RKO (cell line): ENCODE measurements at regions not wholly inside any gene's neighbourhood (a gene's known extent, or its start where the extent isn't known, plus 50 kb on each side); places are given as distances from the start of the nearest gene placed in this dataset.

Source experiments
- DNase-seq: peaks from one replicate; pipeline ENCODE4 v3.0.0-alpha.2; 2016; ENCODE audit warnings: low spot score

DNA sequence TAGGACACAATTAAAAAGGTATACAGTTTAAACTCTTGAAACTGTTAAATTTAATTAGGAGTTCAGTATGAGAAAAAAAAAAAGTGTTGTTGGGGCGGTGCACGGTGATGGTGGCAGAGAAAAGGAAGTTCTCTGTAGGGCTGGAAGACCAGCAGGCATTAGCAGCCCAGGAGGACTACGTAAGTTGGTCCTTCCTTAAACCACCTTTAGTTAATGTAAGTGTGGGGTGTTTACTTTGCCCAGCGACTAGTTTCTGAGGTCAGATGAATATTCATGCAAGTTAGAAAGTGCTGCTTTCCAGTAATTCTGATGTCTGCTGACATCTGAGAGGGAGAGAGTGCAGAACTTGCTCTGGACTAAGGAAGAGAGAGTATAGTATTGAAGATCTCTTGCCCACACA lies 54.9 kb downstream of the NKX2-1 start:
- DNase-seq, result no peak

DNA sequence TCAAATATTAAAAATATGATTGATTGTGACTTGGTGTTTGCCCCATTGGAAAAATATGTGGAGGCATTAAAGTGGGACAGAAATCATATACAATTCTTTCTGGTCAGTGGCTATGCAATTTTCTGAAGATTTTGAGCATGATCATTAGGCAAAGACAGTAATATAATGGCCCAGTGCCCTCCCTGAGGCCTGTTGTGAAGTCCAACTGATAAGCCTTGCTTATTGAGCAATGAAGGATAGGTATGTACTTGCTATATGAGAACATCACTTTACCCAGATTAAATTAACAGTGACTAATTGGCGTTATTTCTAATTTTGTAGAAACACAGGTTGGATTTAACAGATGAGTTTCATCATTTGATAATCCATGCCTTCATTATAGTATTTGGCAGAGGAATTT lies 57.1 kb downstream of the NKX2-1 start:
- DNase-seq, result no peak

DNA sequence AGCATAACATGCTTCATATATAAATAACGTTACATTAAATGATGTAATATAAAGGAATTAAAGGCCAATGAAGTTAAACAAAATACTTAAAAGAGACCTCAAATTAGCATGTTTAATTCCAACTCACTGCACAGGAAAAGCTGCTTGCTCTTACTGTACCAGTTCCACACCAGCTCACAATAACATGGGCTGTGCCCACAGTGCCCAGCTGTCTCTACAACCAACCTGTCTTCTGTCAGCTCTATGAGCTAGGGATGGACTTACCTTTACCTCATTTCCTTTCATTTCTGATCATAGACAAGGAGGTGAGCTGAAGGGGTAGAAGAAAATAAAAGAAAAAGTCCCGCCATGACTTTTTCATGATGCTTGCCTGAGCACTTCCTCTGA lies 64.8 kb downstream of the NKX2-1 start:
- DNase-seq, result no peak

DNA sequence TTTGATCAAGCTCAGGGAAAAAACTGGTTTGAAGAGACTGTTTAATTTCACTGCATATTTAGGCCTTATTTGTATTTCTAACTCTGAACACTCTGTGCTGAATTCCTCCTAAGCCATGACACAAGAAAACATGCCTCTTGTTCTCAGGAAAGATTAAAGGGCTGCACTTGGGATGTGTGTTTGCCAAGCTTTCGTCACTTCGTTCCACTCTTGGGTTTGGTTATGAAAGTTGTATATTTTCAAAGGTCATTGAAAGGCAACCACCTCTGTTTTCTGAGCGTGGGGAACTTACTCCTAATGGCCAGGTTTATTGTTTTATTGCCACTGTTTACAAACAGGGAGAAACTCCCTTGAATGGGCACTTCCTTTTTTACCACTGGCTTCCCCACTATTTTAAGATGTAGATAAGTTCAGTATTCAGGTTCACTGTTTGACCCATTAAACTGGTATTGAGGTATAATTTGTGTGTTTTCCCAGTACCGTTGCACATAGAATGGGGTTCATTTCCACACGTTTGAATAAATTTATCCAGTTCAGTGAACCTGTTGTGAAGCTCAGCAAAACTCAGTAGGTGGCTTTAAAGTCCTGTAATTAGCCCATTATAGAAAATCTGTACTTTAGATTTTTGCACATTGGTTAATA lies 65.3 kb downstream of the NKX2-1 start:
- no peak for DNase-seq

DNA sequence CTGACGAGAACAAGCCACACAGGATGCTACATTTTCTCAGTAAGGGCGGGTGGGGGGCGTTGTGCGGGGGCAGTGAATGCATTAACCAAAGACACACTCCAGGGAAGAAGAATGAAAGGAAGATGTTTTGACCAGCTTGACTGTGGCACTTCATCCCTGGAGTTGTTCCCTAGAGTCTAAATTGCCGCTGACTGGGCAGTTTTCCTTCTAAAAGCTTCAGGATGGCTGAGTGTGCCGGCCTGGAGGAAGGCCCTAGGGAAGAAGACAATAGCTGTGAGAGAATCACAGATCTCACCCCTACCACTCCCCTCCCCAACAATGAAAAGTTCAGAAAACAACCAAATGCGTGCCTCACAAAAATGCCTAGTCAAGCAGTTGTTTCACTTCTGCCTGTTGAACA lies 67.2 kb downstream of the NKX2-1 start:
- no peak for DNase-seq

DNA sequence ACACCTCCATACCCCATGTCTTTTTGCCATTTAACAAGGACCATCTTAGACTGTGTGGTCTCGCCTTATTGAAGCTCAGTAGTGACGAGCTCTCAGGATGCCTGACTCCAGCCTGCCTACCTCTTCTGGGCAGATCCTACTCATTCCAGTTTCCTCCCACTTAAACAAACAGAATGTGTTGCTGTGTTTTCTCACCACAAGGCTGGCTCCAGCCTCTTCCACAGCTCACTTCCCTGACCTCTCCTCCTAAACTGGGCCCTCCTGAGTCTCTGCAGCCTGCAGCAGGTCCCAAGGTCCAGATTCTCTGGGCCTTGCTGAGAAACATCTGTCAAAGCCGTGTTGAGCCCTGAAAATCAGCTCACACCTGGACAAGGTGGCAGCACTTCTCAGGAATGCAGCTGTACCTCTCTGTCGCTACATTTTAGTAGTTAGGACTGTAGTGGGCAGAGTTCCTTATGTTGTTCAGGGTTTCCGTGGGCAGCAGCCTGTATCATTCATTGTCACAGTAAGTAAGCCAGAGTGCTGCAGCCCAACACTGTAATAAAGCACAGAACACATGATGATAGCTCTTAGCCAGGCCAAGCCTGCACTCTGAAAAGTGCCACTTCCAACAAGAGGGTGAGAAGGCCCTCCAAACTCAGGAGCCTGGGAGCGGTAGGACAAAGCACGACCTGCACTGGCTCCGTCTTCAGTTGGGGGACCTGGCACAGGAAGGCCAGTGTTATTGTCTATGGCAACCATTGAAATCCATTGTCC lies 68.5 kb downstream of the NKX2-1 start:
- no peak for DNase-seq

DNA sequence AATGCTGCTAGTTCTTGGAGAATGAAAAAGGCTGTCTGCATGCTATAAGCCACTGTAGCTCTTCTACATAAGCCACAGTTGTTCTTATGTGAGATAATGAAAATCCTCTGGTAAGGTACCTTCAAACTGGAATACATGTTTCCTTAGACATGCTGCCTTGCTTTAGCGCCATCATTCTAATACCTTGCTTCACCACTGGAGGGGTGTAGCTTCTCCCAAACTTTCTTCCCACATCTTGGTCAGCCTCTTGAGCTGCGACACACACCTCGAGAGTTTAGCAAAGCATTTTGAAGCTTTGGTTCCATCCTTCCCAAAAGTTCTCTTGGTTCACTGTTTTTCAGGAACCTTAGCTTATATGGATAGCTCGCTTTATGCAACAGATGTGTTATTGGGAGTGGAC lies 69.5 kb downstream of the NKX2-1 start:
- no peak for DNase-seq

DNA sequence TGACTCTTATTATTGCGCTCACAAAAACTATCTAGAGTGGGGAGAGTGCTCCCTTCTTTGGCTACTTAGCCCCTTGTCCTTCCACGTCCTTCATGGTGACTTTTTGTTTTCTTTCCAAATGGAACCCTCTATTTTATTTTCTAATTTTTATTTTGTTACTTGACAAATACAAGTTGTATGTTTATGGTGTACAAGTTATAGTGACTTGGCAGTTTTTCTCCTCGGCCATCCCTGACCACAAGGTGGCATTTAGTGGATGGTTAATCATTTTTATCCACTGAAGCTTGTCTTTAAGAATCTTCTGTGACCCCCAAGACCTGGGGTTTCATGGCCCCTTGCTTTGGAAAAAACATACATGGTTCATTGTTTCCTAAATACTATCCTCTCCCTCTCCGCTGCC lies 70.1 kb downstream of the NKX2-1 start:
- no peak for DNase-seq

DNA sequence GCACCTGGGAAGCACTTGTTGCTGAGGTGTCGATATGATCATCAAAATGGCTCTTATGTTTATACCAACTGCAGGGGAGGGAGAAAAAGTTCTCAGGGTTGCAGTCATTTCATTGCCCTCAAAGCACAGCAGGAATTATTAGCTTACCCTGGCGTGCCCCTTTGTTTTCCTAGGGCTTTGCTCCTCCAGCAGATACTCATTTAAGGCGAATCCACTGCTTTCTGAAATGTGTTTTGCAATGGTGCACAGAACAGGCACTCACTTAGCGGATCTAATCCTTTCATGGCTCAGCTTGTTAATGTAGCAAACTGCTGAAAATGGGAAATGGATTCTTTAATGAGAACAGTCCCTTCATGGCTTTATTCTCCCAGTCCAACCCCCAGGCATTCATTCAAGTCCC lies 76.7 kb downstream of the NKX2-1 start:
- DNase-seq, result no peak

DNA sequence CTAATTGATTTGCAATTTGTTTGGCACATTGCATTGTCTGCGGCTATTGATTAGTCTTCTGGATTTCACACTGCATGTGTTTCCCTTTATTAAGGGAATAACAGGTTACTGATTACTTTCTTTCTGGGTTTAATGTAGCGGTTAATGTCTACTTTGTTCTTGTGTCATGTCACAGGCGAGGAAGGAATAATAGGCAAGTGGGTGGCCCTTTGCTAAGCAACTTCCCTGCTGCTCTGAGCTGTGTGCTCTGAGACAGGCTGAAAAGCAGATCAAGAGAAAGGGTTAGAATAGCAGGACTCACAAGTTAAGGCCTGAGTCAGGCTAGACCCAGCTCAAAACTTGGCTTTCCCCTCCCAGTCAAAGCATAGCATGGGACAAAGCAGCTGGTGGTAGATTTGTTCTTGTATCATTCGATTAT lies 77.2 kb downstream of the NKX2-1 start:
- no peak for DNase-seq

DNA sequence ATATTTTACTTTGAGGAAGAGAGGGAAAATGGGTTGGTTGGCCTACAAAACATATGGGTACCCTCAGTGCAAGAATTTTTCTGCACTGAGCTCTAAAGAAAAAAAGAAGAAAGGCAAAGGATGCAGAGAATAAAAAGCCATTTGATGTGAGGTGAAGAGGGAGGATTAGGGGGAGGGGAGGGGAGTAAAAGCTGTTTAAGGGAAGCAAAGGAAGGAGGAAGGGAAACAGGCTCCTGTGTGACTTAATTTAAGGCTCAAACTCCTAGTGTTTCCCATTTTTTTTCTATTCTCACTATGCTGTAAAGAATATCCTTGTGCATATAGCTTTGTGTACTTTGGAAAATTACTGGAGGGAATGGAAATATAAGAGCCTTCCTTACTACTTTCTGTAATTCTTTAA lies 78.7 kb downstream of the NKX2-1 start:
- DNase-seq, result no peak

DNA sequence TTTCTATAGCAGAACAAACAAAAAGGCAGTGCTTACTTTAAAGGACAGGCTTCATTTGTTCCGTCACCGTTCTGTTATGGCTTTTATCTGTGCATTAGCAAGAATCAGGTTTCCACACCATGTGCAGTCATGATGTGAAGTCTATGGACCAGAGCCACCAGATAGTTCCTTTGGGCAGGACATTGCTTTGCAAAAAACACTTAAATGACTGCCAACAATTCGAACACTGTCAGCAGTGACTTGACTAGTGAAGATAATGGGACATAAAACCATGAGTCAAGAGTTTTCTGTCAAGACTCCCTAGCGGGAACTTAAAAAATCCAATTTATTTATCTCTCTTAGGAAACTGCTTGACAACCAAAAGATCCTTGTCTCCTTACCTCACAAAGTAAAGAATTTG lies 80.3 kb downstream of the NKX2-1 start:
- DNase-seq, result no peak

DNA sequence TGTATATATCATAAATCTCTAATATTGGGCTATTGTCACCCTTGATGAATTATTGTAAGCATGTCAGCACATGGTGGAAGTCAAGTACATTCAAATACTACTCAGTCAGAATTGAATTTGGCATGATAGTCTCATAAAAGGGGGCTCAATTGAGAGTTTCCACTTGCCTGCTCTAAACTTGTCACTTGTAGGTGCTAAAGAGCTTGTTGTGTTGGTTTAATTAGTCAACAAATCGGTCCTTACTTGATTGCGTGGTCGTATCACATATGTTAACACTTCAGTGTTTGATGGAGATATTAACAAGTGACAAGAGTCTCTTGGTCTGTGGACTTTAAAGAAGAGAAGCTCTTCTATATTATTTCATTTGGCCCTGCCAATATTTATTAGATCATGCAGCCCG lies 81.1 kb downstream of the NKX2-1 start:
- DNase-seq, result no peak

DNA sequence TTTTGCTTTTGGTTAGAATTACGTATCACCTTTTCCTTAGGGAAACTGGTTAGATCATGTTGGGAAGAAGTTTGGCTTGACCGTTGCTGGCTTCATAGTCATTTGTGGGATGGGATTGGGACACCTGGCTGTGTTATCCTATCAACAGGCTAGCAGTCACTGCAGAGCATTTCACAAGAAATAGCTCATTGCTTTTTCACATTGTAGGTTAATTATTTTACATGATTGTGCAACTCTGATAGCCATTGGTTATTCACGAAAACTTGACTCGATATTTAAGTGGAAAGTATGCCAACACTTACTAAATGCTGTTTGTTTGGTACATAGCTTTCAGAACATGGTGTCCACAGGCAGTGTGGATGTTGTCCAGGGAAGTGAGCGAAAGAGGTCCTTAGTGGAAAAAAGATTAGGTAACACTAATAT lies 89.4 kb downstream of the NKX2-1 start:
- DNase-seq, result no peak

DNA sequence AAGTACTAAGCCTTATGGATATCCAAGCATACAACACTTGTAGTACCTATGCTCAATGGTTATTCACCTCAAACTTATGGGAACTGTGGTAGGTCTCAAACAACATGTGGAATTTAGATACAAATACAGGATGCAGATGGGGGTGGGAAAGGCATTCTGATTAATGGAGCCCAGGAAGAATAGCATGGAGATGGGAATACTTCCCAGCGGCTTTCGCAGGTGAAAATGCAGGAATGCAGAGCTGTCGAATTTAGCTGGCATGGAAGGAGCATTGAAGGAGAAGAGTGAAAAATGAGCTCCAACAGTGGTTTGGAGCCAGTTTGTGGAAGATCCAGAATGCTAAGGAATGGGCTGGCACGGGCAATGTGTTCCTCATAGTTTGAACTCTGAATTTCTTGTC lies 89.9 kb downstream of the NKX2-1 start:
- DNase-seq, result no peak

DNA sequence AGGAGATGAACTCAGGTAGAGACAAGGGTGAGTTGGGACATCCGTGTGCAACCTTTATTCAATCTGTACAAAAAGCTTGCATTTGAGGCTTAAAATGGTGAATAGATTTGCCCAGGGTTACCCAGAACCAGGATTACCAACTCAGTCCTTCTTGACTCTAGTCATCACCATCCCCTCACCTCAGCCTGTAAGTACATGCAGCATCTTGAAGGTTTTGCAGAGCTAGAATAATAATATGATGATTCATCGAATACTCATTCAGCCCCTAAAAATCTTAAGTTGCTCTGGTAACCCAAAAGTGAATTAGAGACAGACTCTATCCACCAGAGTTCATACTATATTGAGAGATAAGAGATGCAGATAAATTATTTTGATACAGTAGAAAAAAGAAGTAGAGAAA lies 90.3 kb downstream of the NKX2-1 start:
- DNase-seq, result no peak

DNA sequence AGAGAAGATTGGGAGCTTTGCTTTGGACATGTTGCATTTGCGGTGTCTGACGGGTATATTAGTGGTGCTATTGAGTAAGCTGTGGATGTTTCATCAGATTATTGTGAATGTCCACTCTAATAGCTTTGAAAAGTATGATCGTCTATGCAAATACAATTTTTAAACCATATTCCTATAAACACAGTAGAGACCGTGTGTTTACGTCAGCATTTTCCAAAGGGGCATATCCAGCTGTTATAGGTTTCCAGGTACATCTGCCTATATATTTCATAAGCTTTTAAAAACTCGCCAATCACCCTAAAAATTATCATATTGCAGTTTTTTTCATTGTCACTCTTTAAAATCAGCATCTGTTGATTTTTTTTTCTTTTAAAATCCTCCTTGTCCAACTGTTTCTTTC lies 91.7 kb downstream of the NKX2-1 start:
- DNase-seq, result no peak

DNA sequence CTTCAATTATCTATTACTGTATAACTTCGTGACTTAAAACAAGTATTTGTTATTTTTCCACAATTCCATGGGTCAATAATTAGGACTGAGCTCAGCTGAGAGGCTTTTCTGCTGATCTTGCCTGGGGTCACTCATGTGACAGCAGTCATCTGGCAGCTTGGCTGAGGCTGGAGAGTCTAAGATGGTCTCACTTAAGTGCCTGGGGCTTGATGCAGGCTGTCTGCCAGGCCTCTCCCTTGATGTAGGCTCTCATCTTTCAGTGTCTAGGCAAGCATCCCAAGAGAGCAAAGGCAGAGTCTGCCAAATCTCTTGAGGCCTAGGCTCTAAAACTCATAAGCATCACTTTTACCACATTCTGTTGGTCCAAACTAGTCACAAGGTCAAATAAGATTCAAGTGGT lies 93.2 kb downstream of the NKX2-1 start:
- DNase-seq, result no peak

DNA sequence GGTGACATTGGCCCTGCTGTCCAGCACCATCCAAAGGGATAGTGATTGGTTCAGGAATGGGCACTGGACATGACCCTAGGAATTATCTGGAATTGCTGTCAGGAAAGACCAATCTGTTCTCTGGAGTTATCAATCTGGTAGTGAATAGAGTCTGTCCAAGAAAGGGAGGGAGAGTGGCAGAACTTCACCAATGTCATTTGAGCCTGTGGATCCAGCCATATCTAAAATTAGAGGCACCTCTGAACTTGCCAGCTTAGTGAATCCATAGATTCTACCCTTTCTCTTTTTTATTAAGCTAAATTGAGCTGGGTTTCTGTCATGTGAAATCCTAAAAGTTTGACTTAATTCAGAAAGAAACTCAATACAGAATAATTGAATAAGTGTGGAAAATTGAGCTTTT lies 93.9 kb downstream of the NKX2-1 start:
- DNase-seq, result no peak

DNA sequence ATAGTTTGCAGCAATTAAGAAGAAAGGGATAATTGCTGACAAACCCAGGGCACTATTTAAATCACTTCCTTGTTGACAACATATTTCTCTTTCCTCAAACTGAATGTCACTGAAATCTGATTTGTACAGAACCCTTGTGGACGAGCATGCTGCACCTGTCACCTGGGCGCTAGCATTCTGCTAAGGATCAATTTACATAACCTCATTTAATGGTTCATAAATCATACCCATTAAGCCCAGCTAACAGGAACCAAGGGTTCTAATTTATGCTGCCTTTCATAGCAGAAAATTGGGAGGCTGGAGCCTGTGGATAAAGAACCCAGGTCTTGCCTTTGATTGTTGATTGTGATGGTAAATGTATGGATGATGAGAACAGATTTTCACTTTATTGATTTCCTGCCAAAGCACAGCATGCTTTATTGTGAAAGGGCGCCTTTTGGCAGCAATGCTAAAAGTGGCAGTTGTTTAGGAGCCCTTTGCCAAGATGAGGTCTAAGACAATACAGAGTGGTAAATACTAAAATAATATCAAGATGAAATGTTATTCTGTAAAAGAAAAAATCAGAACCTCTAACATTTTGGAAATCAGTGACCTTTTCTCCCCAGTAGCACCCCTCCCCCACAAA lies 95.4 kb downstream of the NKX2-1 start:
- no peak for DNase-seq

DNA sequence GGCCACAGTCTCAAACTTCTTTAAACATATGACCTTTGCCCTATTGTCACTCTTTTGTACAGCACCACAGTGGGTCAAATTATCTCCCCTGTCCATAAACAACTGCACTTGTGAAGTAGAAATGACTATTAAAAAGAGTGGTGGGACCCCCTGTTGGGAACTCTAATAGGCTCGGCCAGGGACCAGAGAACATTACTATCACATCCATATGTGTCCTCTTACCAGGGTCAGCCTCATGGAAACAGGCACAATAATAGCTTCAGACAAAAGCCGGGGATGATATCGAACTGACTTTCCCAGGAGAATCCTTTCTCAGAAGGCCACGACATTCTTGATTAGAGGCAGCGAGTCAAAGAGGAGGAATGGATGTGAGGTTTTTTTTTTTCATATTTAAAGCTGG lies 96.6 kb downstream of the NKX2-1 start:
- no peak for DNase-seq

DNA sequence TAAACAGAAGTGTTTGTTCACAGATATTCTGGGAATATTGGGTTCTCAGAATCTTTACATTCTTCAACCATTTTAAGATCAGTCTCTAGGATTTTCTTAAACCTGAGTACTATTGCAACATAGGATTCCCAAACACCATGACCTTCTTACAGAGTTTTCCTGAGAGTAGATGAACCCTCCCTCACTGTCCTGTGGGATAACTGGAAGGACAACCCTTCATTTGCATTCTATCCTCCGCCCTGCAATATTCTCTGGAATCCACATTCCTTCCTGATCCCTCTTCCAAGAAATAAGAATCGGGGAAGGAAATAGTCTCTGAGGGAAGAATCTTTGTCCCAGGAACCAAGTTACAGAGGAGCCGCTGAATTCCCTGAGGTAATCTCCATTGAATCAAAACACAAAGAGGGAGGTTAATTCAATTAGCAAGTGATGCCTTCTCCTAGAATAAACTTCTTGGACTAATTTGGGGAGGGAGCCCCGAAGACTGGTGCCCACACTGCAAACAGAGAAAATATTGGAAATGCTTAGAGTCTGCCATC lies 99.8 kb upstream of the MBIP start:
- DNase-seq, result no peak

DNA sequence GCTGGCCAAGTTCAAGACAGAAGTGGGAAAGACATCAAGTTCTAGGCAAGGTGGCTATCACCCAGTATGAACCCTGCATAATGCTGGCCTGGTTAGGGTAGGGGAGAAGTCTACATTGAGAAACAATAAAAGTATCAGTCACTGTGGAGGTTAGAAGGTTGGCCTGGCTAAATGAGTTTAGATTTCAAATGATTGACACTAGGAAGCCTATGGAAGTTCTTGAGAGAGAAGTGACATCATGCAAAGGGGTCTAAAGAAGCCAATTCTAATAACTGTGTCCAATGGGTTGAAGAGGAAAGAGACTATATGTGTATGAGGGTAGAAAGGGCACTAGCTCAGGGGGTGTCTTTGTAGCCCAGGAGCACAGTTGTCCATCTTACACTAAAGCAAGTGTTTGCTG lies 98.5 kb upstream of the MBIP start:
- DNase-seq, result no peak
